ENCODE measurements at regions not wholly inside any gene's neighbourhood (a gene's known extent, or its start where the extent isn't known, plus 50 kb on each side); places are given as distances from the start of the nearest gene placed in this dataset.

GRCh38 chr5:40384782-40385390 is 294.8 kb upstream of the PTGER4 start:
- TF ChIP-seq, protein P1, sequence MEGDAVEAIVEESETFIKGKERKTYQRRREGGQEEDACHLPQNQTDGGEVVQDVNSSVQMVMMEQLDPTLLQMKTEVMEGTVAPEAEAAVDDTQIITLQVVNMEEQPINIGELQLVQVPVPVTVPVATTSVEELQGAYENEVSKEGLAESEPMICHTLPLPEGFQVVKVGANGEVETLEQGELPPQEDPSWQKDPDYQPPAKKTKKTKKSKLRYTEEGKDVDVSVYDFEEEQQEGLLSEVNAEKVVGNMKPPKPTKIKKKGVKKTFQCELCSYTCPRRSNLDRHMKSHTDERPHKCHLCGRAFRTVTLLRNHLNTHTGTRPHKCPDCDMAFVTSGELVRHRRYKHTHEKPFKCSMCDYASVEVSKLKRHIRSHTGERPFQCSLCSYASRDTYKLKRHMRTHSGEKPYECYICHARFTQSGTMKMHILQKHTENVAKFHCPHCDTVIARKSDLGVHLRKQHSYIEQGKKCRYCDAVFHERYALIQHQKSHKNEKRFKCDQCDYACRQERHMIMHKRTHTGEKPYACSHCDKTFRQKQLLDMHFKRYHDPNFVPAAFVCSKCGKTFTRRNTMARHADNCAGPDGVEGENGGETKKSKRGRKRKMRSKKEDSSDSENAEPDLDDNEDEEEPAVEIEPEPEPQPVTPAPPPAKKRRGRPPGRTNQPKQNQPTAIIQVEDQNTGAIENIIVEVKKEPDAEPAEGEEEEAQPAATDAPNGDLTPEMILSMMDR (IDR thresholded peaks at IDR 0.05): no peak
- no peak for TF ChIP-seq POLR2A (IDR thresholded peaks at IDR 0.05)
- peaks cover 0 to 57% (median 0%) of the 10 kb centered on the region in 12 donors for H3K4me1 ChIP-seq
- ATAC-seq (no peak), DNase-seq (no peak)
- 62 to 70% (median 67%) methylated on average over 3 of the region's 3 CpGs for WGBS, 4 donors
- H3K27ac ChIP-seq: peak overlapping the region in 1 of 12 donors; percentile 76
- H3K27me3 ChIP-seq: no peaks in the 10 kb centered on the region
- H3K9me3 ChIP-seq: peaks cover 0 to 2% (median 0%) of the 10 kb centered on the region in 12 donors
- no peak overlapping the region for H3K4me3 ChIP-seq
- intact Hi-C loops (cut with DNase I): no loop called here
- H3K36me3 ChIP-seq: no peaks in the 10 kb centered on the region

- no peak for TF ChIP-seq POLR2A (IDR thresholded peaks at IDR 0.05)
- TF ChIP-seq, protein P1 (IDR thresholded peaks at IDR 0.05): no peak
- ATAC-seq (no peak), DNase-seq (no peak)
- peak overlapping the region in 1 of 12 donors; percentile 76 for H3K27ac ChIP-seq
- peaks cover 0 to 8% (median 0%) of the 10 kb centered on the region in 12 donors for H3K9me3 ChIP-seq
- intact Hi-C loops (cut with DNase I): no loop called here
- no peaks in the 10 kb centered on the region for H3K36me3 ChIP-seq
- H3K4me3 ChIP-seq: no peak overlapping the region
- peaks cover 0 to 55% (median 0%) of the 10 kb centered on the region in 12 donors for H3K4me1 ChIP-seq
- H3K27me3 ChIP-seq: no peaks in the 10 kb centered on the region
- WGBS, 4 donors: 41 to 54% (median 51%) methylated on average over 3 of the region's 3 CpGs
These were observed 295.7 kb upstream of the PTGER4 start for GRCh38 chr5:40383749-40384651.

GRCh38 chr5:40381676-40382363 is 297.9 kb upstream of the PTGER4 start:
- H3K4me1 ChIP-seq: peaks cover 0 to 44% (median 0%) of the 10 kb centered on the region in 12 donors
- no peak for TF ChIP-seq POLR2A (IDR thresholded peaks at IDR 0.05)
- TF ChIP-seq, protein P1 (IDR thresholded peaks at IDR 0.05): no peak
- no peaks in the 10 kb centered on the region for H3K27me3 ChIP-seq
- intact Hi-C loops (cut with DNase I): no loop called here
- DNase-seq: no peak
- no peak for ATAC-seq
- H3K4me3 ChIP-seq: no peak overlapping the region
- no peaks in the 10 kb centered on the region for H3K36me3 ChIP-seq
- peaks cover 0 to 8% (median 0%) of the 10 kb centered on the region in 12 donors for H3K9me3 ChIP-seq
- no peak overlapping the region for H3K27ac ChIP-seq
- WGBS, 4 donors: 87 to 91% (median 88%) methylated on average over 4 of the region's 4 CpGs

DNA sequence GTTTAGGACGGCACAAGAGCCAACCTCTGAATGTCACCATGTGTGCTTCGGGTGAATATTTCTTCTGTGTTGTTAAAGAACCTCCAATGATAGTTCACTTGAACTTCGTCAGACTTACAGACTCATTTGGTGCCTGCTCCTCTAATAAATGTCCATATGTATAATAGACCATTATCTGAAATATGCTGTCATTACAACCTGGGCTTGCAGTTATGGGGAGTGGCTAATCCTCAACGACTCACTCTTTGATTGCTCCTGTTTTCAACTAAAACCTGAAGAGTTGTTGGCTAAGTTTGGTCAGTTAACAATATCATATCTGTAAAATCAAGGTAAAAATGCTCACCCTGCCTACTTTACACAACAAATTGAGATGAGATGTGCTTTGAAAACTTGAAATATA is 298.7 kb upstream of the PTGER4 start:
- Histone ChIP-seq H3K27ac (no peak overlapping the region), H3K9me3 (peaks cover 0 to 8% (median 0%) of the 10 kb centered on the region in 12 donors), H3K27me3 (no peaks in the 10 kb centered on the region), H3K4me3 (no peak overlapping the region), H3K36me3 (no peaks in the 10 kb centered on the region), H3K4me1 (peaks cover 0 to 42% (median 0%) of the 10 kb centered on the region in 12 donors)
- WGBS, 4 donors: 78 to 83% (median 81%) methylated on average over 4 of the region's 4 CpGs
- ATAC-seq: no peak
- intact Hi-C loops (cut with DNase I): no loop called here
- no peak for DNase-seq
- no peak for TF ChIP-seq POLR2A (IDR thresholded peaks at IDR 0.05)
- TF ChIP-seq, protein P1 (IDR thresholded peaks at IDR 0.05): no peak

All from heart left ventricle (tissue), 16 donors.